ENCODE measurements at regions not wholly inside any gene's neighbourhood (a gene's known extent, or its start where the extent isn't known, plus 50 kb on each side); places are given as distances from the start of the nearest gene placed in this dataset.

GRCh38 chr9:27799326-27799725 is 226.0 kb upstream of the C9orf72 start:
- no peak for TF ChIP-seq CTCF (conservative IDR thresholded peaks at IDR 0.05; ENCODE audit: low read depth, low read length)

GRCh38 chr9:27800159-27800558 is 226.9 kb upstream of the C9orf72 start:
- no peak for DNase-seq (ENCODE audit: low read depth)
- H3K4me3 ChIP-seq (ENCODE audit: low read depth, low read length) = no peak overlapping the region
- TF ChIP-seq CTCF (conservative IDR thresholded peaks at IDR 0.05; ENCODE audit: low read depth, low read length) = no peak

More at GRCh38 chr9:27799326-27799725, 226.0 kb upstream of the C9orf72 start:
- no peak for DNase-seq (ENCODE audit: low read depth)
- no peak overlapping the region for H3K4me3 ChIP-seq (ENCODE audit: low read depth, low read length)

- no peak for DNase-seq (ENCODE audit: low read depth)
- TF ChIP-seq CTCF (conservative IDR thresholded peaks at IDR 0.05; ENCODE audit: low read depth, low read length) = no peak
- no peak overlapping the region for H3K4me3 ChIP-seq (ENCODE audit: low read depth, low read length)
Measured at GRCh38 chr9:27800692-27801370, 227.6 kb upstream of the C9orf72 start.

- no peak overlapping the region for H3K4me3 ChIP-seq (ENCODE audit: low read depth, low read length)
- no peak for TF ChIP-seq CTCF (conservative IDR thresholded peaks at IDR 0.05; ENCODE audit: low read depth, low read length)
- DNase-seq (ENCODE audit: low read depth) = no peak
Measured at GRCh38 chr9:27801545-27801944, 228.3 kb upstream of the C9orf72 start.

GRCh38 chr9:27802418-27802817 is 229.1 kb upstream of the C9orf72 start:
- no peak for TF ChIP-seq CTCF (conservative IDR thresholded peaks at IDR 0.05; ENCODE audit: low read depth, low read length)
- no peak for DNase-seq (ENCODE audit: low read depth)
- no peak overlapping the region for H3K4me3 ChIP-seq (ENCODE audit: low read depth, low read length)

GRCh38 chr9:27808864-27809263 is 235.6 kb upstream of the C9orf72 start:
- no peak overlapping the region for H3K4me3 ChIP-seq (ENCODE audit: low read depth, low read length)
- DNase-seq (ENCODE audit: low read depth) = no peak
- no peak for TF ChIP-seq CTCF (conservative IDR thresholded peaks at IDR 0.05; ENCODE audit: low read depth, low read length)

- TF ChIP-seq CTCF (conservative IDR thresholded peaks at IDR 0.05; ENCODE audit: low read depth, low read length) = no peak
- no peak overlapping the region for H3K4me3 ChIP-seq (ENCODE audit: low read depth, low read length)
- DNase-seq (ENCODE audit: low read depth) = no peak
Measured at GRCh38 chr9:27817747-27818146, 244.5 kb upstream of the C9orf72 start.

All from choroid plexus epithelial cell (primary cell).